ENCODE measurements at regions not wholly inside any gene's neighbourhood (a gene's known extent, or its start where the extent isn't known, plus 50 kb on each side); places are given as distances from the start of the nearest gene placed in this dataset.
"Not testable (repeated sequence)": the region's sequence is repeated elsewhere in the genome, so short reads cannot be mapped to it uniquely, and the experiment has no call there.

DNA sequence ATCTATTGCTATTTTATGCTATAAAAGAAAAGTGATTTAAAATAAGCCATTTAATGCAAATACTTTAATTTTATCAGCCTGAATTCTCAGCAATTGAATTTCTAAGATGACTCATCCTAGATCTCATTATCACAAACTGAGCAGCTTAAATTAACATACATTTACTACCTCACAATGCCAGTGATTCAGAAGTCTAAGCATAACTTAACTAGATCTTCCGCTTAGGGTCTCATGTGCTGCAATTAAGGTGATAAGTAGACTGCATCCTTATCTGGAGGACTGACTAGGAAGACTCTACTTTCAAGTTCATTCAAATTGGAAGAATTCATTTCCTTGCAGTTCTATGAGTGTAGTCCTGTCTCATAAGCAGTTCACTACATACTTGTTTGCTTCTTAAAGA lies 286.6 kb downstream of the COL11A1 start:
- FAIRE-seq (no peak), DNase-seq (ENCODE audit: insufficient read length, low spot score) (no peak)
- TF ChIP-seq, protein P1, sequence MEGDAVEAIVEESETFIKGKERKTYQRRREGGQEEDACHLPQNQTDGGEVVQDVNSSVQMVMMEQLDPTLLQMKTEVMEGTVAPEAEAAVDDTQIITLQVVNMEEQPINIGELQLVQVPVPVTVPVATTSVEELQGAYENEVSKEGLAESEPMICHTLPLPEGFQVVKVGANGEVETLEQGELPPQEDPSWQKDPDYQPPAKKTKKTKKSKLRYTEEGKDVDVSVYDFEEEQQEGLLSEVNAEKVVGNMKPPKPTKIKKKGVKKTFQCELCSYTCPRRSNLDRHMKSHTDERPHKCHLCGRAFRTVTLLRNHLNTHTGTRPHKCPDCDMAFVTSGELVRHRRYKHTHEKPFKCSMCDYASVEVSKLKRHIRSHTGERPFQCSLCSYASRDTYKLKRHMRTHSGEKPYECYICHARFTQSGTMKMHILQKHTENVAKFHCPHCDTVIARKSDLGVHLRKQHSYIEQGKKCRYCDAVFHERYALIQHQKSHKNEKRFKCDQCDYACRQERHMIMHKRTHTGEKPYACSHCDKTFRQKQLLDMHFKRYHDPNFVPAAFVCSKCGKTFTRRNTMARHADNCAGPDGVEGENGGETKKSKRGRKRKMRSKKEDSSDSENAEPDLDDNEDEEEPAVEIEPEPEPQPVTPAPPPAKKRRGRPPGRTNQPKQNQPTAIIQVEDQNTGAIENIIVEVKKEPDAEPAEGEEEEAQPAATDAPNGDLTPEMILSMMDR (IDR thresholded peaks at IDR 0.05; ENCODE audit: insufficient read depth, missing control alignments), result no peak

DNA sequence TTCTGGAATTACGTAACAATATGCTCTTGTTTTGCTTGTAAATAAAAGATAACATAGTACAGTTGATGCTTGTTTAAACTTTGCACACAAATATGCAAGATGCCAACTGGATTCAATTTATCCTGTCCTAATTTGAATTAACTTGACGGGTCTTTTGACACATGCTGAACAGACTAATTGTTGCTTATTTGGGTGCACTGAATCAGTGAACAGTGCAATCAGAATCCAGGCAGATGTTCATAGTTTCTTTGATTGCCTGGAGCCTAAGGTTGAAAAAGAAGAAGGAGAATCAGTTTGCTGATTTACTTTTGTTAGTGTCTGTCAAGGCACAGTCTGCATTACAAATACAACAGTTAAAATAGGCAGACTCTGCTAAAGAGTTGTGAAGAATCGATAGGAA lies 307.9 kb downstream of the COL11A1 start:
- DNase-seq (ENCODE audit: insufficient read length, low spot score), result no peak
- no peak for FAIRE-seq
- TF ChIP-seq, protein P1 (IDR thresholded peaks at IDR 0.05; ENCODE audit: insufficient read depth, missing control alignments), result no peak

DNA sequence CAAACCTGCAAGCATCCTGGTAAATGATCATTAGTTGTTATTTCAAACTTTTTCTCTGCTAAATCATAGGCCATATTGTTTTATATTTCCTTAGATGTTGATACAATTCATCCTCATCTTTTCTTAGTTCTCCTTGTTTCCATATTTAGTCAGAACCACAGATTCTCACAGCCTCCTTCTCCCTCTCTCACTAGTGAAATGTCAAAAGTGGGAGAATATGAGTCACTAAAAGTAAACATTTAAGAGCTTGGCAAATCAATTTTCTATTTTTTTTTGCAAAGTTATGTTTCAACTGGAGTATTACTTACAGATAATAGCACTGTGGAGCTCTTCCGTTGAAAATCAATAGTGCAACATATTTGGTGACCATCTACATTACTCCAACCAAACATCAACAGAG lies 308.8 kb downstream of the COL11A1 start:
- DNase-seq (ENCODE audit: insufficient read length, low spot score) (no peak), FAIRE-seq (no peak)
- TF ChIP-seq, protein P1 (IDR thresholded peaks at IDR 0.05; ENCODE audit: insufficient read depth, missing control alignments), result no peak

DNA sequence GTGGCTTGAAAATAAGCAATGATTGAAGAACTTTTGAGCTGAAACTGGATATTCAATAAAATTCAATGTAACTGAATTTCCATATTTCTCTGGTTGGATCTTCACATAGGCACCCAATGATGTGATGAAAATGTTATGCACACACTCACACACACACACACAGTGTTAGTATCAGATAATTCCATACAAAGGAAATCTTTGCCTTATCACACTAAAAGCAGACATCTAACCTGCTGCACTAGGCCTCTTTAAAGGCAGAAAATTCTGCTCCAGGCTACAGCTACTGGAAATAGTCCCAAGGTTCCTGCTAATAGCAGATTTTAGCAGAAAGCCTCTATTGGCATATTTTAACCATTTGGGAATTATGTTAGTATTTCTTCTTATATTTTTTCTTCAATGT lies 309.6 kb downstream of the COL11A1 start:
- TF ChIP-seq, protein P1 (IDR thresholded peaks at IDR 0.05; ENCODE audit: insufficient read depth, missing control alignments), result no peak
- FAIRE-seq (no peak), DNase-seq (ENCODE audit: insufficient read length, low spot score) (no peak)

GRCh38 chr1:102796429-102796828 lies 311.9 kb downstream of the COL11A1 start:
- DNase-seq (ENCODE audit: insufficient read length, low spot score), result no peak
- TF ChIP-seq, protein P1 (IDR thresholded peaks at IDR 0.05; ENCODE audit: insufficient read depth, missing control alignments), result no peak
- FAIRE-seq, result no peak

- TF ChIP-seq, protein P1 (IDR thresholded peaks at IDR 0.05; ENCODE audit: insufficient read depth, missing control alignments), result peak; percentile 14
These were observed 317.3 kb downstream of the COL11A1 start for GRCh38 chr1:102790997-102791396.

GRCh38 chr1:102789951-102790350 lies 318.4 kb downstream of the COL11A1 start:
- not testable (repeated sequence) for DNase-seq (ENCODE audit: insufficient read length, low spot score); FAIRE-seq

More at GRCh38 chr1:102790997-102791396, 317.3 kb downstream of the COL11A1 start:
- no peak for FAIRE-seq
- no peak for DNase-seq (ENCODE audit: insufficient read length, low spot score)

DNA sequence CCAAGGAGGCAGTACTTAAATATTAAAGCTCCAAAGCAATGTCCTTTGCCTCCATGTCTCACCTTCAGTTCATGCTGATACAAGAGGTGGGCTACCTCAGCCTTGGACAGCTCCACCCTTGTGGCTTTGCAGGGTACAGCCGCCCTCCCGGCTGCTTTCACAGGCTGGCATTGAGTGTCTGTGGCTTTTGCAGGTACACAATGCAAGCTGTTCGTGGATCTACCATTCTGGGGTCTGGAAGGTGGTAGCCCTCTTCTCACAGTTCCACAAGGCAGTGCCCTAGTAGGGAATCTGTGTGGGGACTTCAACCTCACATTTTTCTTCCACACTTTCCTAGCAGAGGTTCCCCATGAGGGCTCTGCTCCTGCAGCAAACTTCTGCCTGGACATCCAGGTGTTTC lies 324.8 kb downstream of the COL11A1 start:
- FAIRE-seq (no peak), DNase-seq (ENCODE audit: insufficient read length, low spot score) (no peak)
- TF ChIP-seq, protein P1 (IDR thresholded peaks at IDR 0.05; ENCODE audit: insufficient read depth, missing control alignments), result no peak

Data from D721Med (cell line).